Tibial artery (tissue), 4 donors: ENCODE measurements at regions not wholly inside any gene's neighbourhood (a gene's known extent, or its start where the extent isn't known, plus 50 kb on each side); places are given as distances from the start of the nearest gene placed in this dataset.

Experiments used
- DNase-seq, 2 donors: peaks; one replicate each; pipeline ENCODE4 v3.0.0-alpha.2; 2019
- H3K27ac ChIP-seq, 2 donors: fragments of 200-600 bp; sonication (generic) in 1 of 2; 1 replicate in 1 of 2; 2 replicates in 1 of 2; pipeline ENCODE4 v1.5.1; 2018 to 2019; ENCODE audit warnings: mild to moderate bottlenecking in 1 of 2
- H3K27me3 ChIP-seq, 2 donors: fragments of 200-600 bp; sonication (generic) in 1 of 2; one replicate each; pipeline versions ENCODE4 v1.5.1 to v1.6.0; 2016 to 2019
- H3K36me3 ChIP-seq, 3 donors: fragments of 200-600 bp; sonication (generic) in 2 of 3; one replicate each; pipeline ENCODE4 v1.5.1; 2016 to 2019; ENCODE audit warnings: mild to moderate bottlenecking in 2 of 3
- H3K4me1 ChIP-seq, 4 donors: fragments of 200-600 bp; sonication (generic) in 2 of 4; 1 replicate in 3 of 4; 2 replicates in 1 of 4; pipeline ENCODE4 v1.5.1; 2016 to 2019
- H3K4me3 ChIP-seq, 2 donors: fragments of 200-600 bp; sonication (generic) in 1 of 2; 1 replicate in 1 of 2; 2 replicates in 1 of 2; pipeline ENCODE4 v1.5.1; 2018 to 2019; ENCODE audit warnings: mild to moderate bottlenecking in 2 of 2
- H3K9me3 ChIP-seq, 3 donors: fragments of 200-600 bp; sonication (generic) in 1 of 3; one replicate each; pipeline ENCODE4 v1.5.1; 2016 to 2019
- CTCF ChIP-seq, 2 experiments: fragments of 200-600 bp in 1 of 2; fragments of 450-650 bp in 1 of 2; IDR thresholded peaks; one replicate each; pipeline ENCODE4 v1.5.1; 2017 to 2019; ENCODE audit warnings: antibody characterized with exemption in 2 of 2, mild to moderate bottlenecking in 1 of 2, moderate library complexity in 1 of 2
- intact Hi-C: fragments of 100-400 bp; cut with DNase I; formaldehyde crosslinking; loops from one replicate; pipeline ENCODE4 v1.15.0; 2023; ENCODE audit warnings: low total_unique reads

GRCh38 chr4:20629186-20630106, 70.8 kb upstream of the PACRGL start:
- no peak overlapping the region for H3K27ac ChIP-seq
- intact Hi-C loops: no loop called here
- no peak for DNase-seq

GRCh38 chr4:20638825-20639224, 61.4 kb upstream of the PACRGL start:
- Histone ChIP-seq H3K9me3 (no peaks in the 10 kb centered on the region), H3K4me3 (no peak overlapping the region), H3K27ac (no peak overlapping the region), H3K36me3 (no peaks in the 10 kb centered on the region), H3K27me3 (no peaks in the 10 kb centered on the region), H3K4me1 (peaks cover 0 to 6% (median 0%) of the 10 kb centered on the region in 4 donors)
- TF ChIP-seq CTCF (IDR thresholded peaks at IDR 0.05): no peak
- no peak for DNase-seq
- intact Hi-C loops: no loop called here

More at GRCh38 chr4:20629186-20630106, 70.8 kb upstream of the PACRGL start:
- TF ChIP-seq CTCF (IDR thresholded peaks at IDR 0.05): no peak
- no peaks in the 10 kb centered on the region for H3K9me3 ChIP-seq
- H3K4me3 ChIP-seq: no peak overlapping the region
- H3K36me3 ChIP-seq: no peaks in the 10 kb centered on the region
- H3K27me3 ChIP-seq: no peaks in the 10 kb centered on the region
- no peaks in the 10 kb centered on the region for H3K4me1 ChIP-seq

GRCh38 chr4:20639346-20639745, 60.9 kb upstream of the PACRGL start:
- intact Hi-C loops: no loop called here
- DNase-seq: no peak
- TF ChIP-seq CTCF (IDR thresholded peaks at IDR 0.05): no peak
- Histone ChIP-seq H3K27ac (no peak overlapping the region), H3K9me3 (no peaks in the 10 kb centered on the region), H3K27me3 (no peaks in the 10 kb centered on the region), H3K4me1 (peaks cover 0 to 6% (median 0%) of the 10 kb centered on the region in 4 donors), H3K36me3 (no peaks in the 10 kb centered on the region), H3K4me3 (no peak overlapping the region)

- no peaks in the 10 kb centered on the region for H3K9me3 ChIP-seq
- no peak overlapping the region for H3K27ac ChIP-seq
- H3K36me3 ChIP-seq: no peaks in the 10 kb centered on the region
- H3K4me1 ChIP-seq: peaks cover 0 to 6% (median 0%) of the 10 kb centered on the region in 4 donors
- H3K4me3 ChIP-seq: no peak overlapping the region
- H3K27me3 ChIP-seq: no peaks in the 10 kb centered on the region
- DNase-seq: no peak
- no peak for TF ChIP-seq CTCF (IDR thresholded peaks at IDR 0.05)
- intact Hi-C loops: no loop called here
Observed at GRCh38 chr4:20640989-20641388, 59.3 kb upstream of the PACRGL start.

GRCh38 chr4:20641976-20642375, 58.3 kb upstream of the PACRGL start:
- Histone ChIP-seq H3K9me3 (no peaks in the 10 kb centered on the region), H3K27ac (no peak overlapping the region), H3K4me3 (no peak overlapping the region), H3K27me3 (no peaks in the 10 kb centered on the region), H3K36me3 (no peaks in the 10 kb centered on the region), H3K4me1 (peaks cover 0 to 6% (median 0%) of the 10 kb centered on the region in 4 donors)
- DNase-seq: no peak
- TF ChIP-seq CTCF (IDR thresholded peaks at IDR 0.05): no peak
- intact Hi-C loops: no loop called here
